K562 (cell line): ENCODE measurements at regions not wholly inside any gene's neighbourhood (a gene's known extent, or its start where the extent isn't known, plus 50 kb on each side); places are given as distances from the start of the nearest gene placed in this dataset.

Experiments used
- ATAC-seq: fragments of 200-7000 bp; cut with Tn5 transposase; 3 replicates; pipeline ENCODE4 v1.9.1; 2020; ENCODE audit warnings: moderate library complexity
- BruUV-seq: library from RNA; stranded (reverse); fragments of 400-500 nt; replicated peaks from 2 replicates; lab custom pipeline; 2021; lab: Mats Ljungman, UMichigan
- CTCF ChIA-PET: fragments of 300-600 bp; formaldehyde crosslinking; extraction: SDS; loops from one replicate; lab custom pipeline; 2021; ENCODE audit warnings: low intra/inter-chr PET ratio; lab: Yijun Ruan, JAX
- POLR2A ChIA-PET: fragments of 300-600, 350-650 bp; sonication (Branson Sonifier 250); formaldehyde crosslinking; extraction: SDS; loops from one replicate; lab custom pipeline; 2021; ENCODE audit warnings: antibody characterized with exemption, inconsistent platforms; lab: Yijun Ruan, JAX
- DNase-seq, 4 experiments: peaks; one replicate each; pipeline versions ENCODE4 v3.0.0 to v3.0.0-alpha.2; 2011 to 2018; ENCODE audit warnings: low spot score in 3 of 4, mixed read lengths in 3 of 4; ENCODE audit errors: extremely low read depth in 1 of 4
- FAIRE-seq: peaks from 2 replicates; lab custom pipeline; 2011; peaks lifted over from hg19 to GRCh38; lab: Jason Lieb, UNC
- H2AFZ ChIP-seq: 2 replicates; pipeline ENCODE4 v1.6.0; 2011; ENCODE audit warnings: low read depth, low read length, control low read depth, inconsistent platforms
- H3K27ac ChIP-seq: fragments of 200-600 bp; 3 replicates; pipeline ENCODE4 v1.8.0; 2011; ENCODE audit warnings: low read depth, mild to moderate bottlenecking, control low read depth, inconsistent platforms, low read length, moderate library complexity, mixed read lengths; ENCODE audit errors: extremely low read depth
- H3K27me3 ChIP-seq, 2 experiments: fragments of 300-600 bp in 1 of 2; 2 replicates in 1 of 2; 3 replicates in 1 of 2; pipeline versions ENCODE4 v1.6.0 to v1.8.0; 2011; ENCODE audit warnings: inconsistent platforms in 2 of 2, low read length in 2 of 2, mild to moderate bottlenecking in 1 of 2, mixed read lengths in 1 of 2, moderate library complexity in 1 of 2; ENCODE audit not compliant: control insufficient read depth in 2 of 2, insufficient read depth in 2 of 2
- H3K36me3 ChIP-seq: fragments of 300-600 bp; 3 replicates; pipeline ENCODE4 v1.8.0; 2011; ENCODE audit warnings: mild to moderate bottlenecking, low read length, inconsistent platforms; ENCODE audit not compliant: control insufficient read depth, insufficient read depth
- H3K4me1 ChIP-seq, 2 experiments: fragments of 200-600 bp in 1 of 2; replicated peaks in 1 of 2; 2 replicates in 1 of 2; 3 replicates in 1 of 2; pipeline versions ENCODE4 v1.5.1 to v1.8.0; 2011; ENCODE audit warnings: inconsistent platforms in 2 of 2, low read length in 2 of 2, mild to moderate bottlenecking in 1 of 2, mixed read lengths in 1 of 2, moderate library complexity in 1 of 2; ENCODE audit not compliant: control insufficient read depth in 2 of 2, insufficient read depth in 2 of 2
- H3K4me2 ChIP-seq: 2 replicates; pipeline ENCODE4 v1.6.1; 2011; ENCODE audit warnings: low read length, control low read depth, inconsistent platforms, mixed read lengths; ENCODE audit not compliant: insufficient read depth
- H3K4me3 ChIP-seq: fragments of 200-600 bp; sonication (generic), shearing (Covaris generic); 2 replicates; pipeline ENCODE4 v1.5.1; 2016; ENCODE audit warnings: control low read depth, inconsistent platforms
- H3K79me2 ChIP-seq: fragments of 200-600 bp; 3 replicates; pipeline ENCODE4 v1.8.0; 2011; ENCODE audit warnings: low read length, inconsistent platforms; ENCODE audit not compliant: control insufficient read depth, insufficient read depth
- H3K9ac ChIP-seq, 2 experiments: 2 replicates each; pipeline versions ENCODE4 v1.6.0 to v1.6.1; 2011; ENCODE audit warnings: low read depth in 2 of 2, low read length in 2 of 2, control low read depth in 1 of 2, inconsistent platforms in 1 of 2, mild to moderate bottlenecking in 1 of 2, mixed read lengths in 1 of 2; ENCODE audit not compliant: insufficient read depth in 1 of 2
- H3K9me1 ChIP-seq: one replicate; pipeline ENCODE4 v1.6.0; 2011; ENCODE audit warnings: inconsistent platforms, mild to moderate bottlenecking, low read length, moderate library complexity; ENCODE audit not compliant: control insufficient read depth, insufficient read depth
- H3K9me3 ChIP-seq: replicated peaks from 2 replicates; pipeline ENCODE4 v1.5.1; 2011; ENCODE audit warnings: low read depth, low read length, inconsistent platforms; ENCODE audit not compliant: control insufficient read depth, insufficient read depth
- H4K20me1 ChIP-seq: replicated peaks from 2 replicates; pipeline ENCODE4 v1.6.1; 2011; ENCODE audit warnings: low read length, inconsistent platforms, mixed read lengths; ENCODE audit not compliant: control insufficient read depth, insufficient read depth
- ATF2 ChIP-seq: sonication (generic); formaldehyde crosslinking; IDR thresholded peaks from 2 replicates; pipeline ENCODE4 v1.8.1; 2022; ENCODE audit warnings: missing genetic modification reagents
- ELF4 ChIP-seq: fragments of 450-650 bp; formaldehyde crosslinking; IDR thresholded peaks from 2 replicates; pipeline ENCODE4 v1.4.0; 2022; ENCODE audit warnings: missing genetic modification characterization
- EP400 ChIP-seq: fragments of 450-650 bp; IDR thresholded peaks from 2 replicates; pipeline ENCODE4 v1.6.1; 2017; ENCODE audit warnings: antibody characterized with exemption, mild to moderate bottlenecking, moderate library complexity
- GTF2B ChIP-seq: IDR thresholded peaks from 2 replicates; pipeline ENCODE4 v1.6.1; 2011; ENCODE audit not compliant: insufficient read length; ENCODE audit errors: extremely low read depth
- HOMEZ ChIP-seq: fragments of 250-450 bp; sonication (Bioruptor Pico); IDR thresholded peaks from 2 replicates; pipeline ENCODE4 v1.4.0; 2020; ENCODE audit warnings: mild to moderate bottlenecking, moderate library complexity
- MTF1 ChIP-seq: fragments of 250-450 bp; sonication (Bioruptor Pico); IDR thresholded peaks from 2 replicates; pipeline ENCODE4 v1.9.0; 2021; ENCODE audit warnings: moderate library complexity, mild to moderate bottlenecking, inconsistent platforms, borderline replicate concordance
- NCOA2 ChIP-seq, 2 experiments: fragments of 450-650 bp; IDR thresholded peaks; 2 replicates each; pipeline ENCODE4 v1.6.1; 2018; ENCODE audit warnings: mild to moderate bottlenecking in 2 of 2, moderate library complexity in 1 of 2; ENCODE audit not compliant: partially characterized antibody in 2 of 2
- NCOR1 ChIP-seq: fragments of 450-650 bp; IDR thresholded peaks from 2 replicates; pipeline ENCODE4 v1.6.1; 2016; ENCODE audit warnings: mild to moderate bottlenecking, moderate library complexity
- NELFE ChIP-seq: IDR thresholded peaks from 2 replicates; pipeline ENCODE4 v1.6.1; 2011; ENCODE audit warnings: mild to moderate bottlenecking; ENCODE audit not compliant: insufficient read depth, insufficient read length
- PBX2 ChIP-seq, 2 experiments: IDR thresholded peaks in 1 of 2; conservative IDR thresholded peaks in 1 of 2; 2 replicates each; pipeline ENCODE4 v1.6.1; 2016; ENCODE audit warnings: low read depth in 2 of 2, mild to moderate bottlenecking in 1 of 2, missing compliant biosample characterization in 1 of 2, missing genetic modification characterization in 1 of 2, moderate library complexity in 1 of 2
- TRIM28 ChIP-seq: fragments of 450-650 bp; IDR thresholded peaks from 2 replicates; pipeline ENCODE4 v1.6.1; 2017
- ZFP91 ChIP-seq: sonication (generic); formaldehyde crosslinking; IDR thresholded peaks from 2 replicates; pipeline ENCODE4 v1.8.0; 2022; ENCODE audit warnings: mild to moderate bottlenecking, missing genetic modification reagents
- ZNF707 ChIP-seq: fragments of 250-450 bp; sonication (Bioruptor Pico); conservative IDR thresholded peaks from 2 replicates; pipeline ENCODE4 v1.8.0; 2022; ENCODE audit warnings: inconsistent platforms, mild to moderate bottlenecking, moderate library complexity
- WGBS: fragments of 100-300 bp; shearing (Covaris generic); methylation state at CpG from one replicate; pipeline ENCODE4 v1.1.6; 2016; ENCODE audit warnings: low coverage, mixed read lengths; ENCODE audit not compliant: insufficient coverage; ENCODE audit errors: missing lambda C conversion rate; 5-methylcytosine and 5-hydroxymethylcytosine counted together
- in situ Hi-C: fragments of 300-500 bp; cut with MboI; formaldehyde crosslinking; loops from 4 replicates; pipeline ENCODE4 v1.15.0; 2018; ENCODE audit warnings: inconsistent platforms, mixed read lengths
- intact Hi-C: fragments of 100-400 bp; cut with micrococcal nuclease; formaldehyde crosslinking; loops from 2 replicates; pipeline ENCODE4 v1.14.2; 2022

- TF ChIP-seq EP400, result no peak
- TF ChIP-seq GTF2B, result no peak
- TF ChIP-seq NELFE, result no peak
- TF ChIP-seq, all 486 proteins: peak for 3
These were observed 157.3 kb downstream of the NOC3L start (continued) for GRCh38 chr10:94205396-94205831.

GRCh38 chr10:94206176-94206575, 156.6 kb downstream of the NOC3L start:
- no TSS peak for BruUV-seq
- Histone ChIP-seq H3K9me1 (no peaks in the 10 kb centered on the region), H3K27me3 (peaks cover 0 to 6% of the 10 kb centered on the region in 2 experiments; a peak in 2 of 5 replicates), H3K79me2 (no peaks in the 10 kb centered on the region), H3K9ac (no peak overlapping the region), H3K4me3 (no peak overlapping the region), H3K36me3 (no peaks in the 10 kb centered on the region), H3K9me3 (no peaks in the 10 kb centered on the region), H4K20me1 (no peaks in the 10 kb centered on the region), H3K27ac (no peak overlapping the region), H3K4me1 (no peaks in the 10 kb centered on the region), H2AFZ (no peak overlapping the region), H3K4me2 (no peak overlapping the region)
- intact Hi-C loops (no loop called here), in situ Hi-C loops (no loop called here)
- ATAC-seq, result no peak
- POLR2A ChIA-PET, result no interaction called here
- 7% methylated on average over 2 of the region's 2 CpGs for WGBS
- no peak for DNase-seq
- TF ChIP-seq ZNF707 (CRISPR knock-in tag) (no peak), HOMEZ (CRISPR knock-in tag) (no peak), TRIM28 (no peak), NCOR1 (no peak), NCOA2 (IDR thresholded peaks at IDR 0.05; ENCODE audit: partially characterized antibody in 2 of 2) (no peak), MTF1 (no peak), ATF2 (no peak), ELF4 (no peak), ZFP91 (CRISPR knock-in tag) (no peak), PBX2 (CRISPR knock-in tag; IDR thresholded peaks at IDR 0.05; ENCODE audit: low read depth) (no peak), PBX2 (tag; conservative IDR thresholded peaks at IDR 0.05; ENCODE audit: low read depth) (no peak)
- CTCF ChIA-PET, result no interaction called here
- no peak for FAIRE-seq
